ENCODE measurements at regions not wholly inside any gene's neighbourhood (a gene's known extent, or its start where the extent isn't known, plus 50 kb on each side); places are given as distances from the start of the nearest gene placed in this dataset.
"Not testable (repeated sequence)": the region's sequence is repeated elsewhere in the genome, so short reads cannot be mapped to it uniquely, and the experiment has no call there.

GRCh38 chr4:151489462-151490203, 80.7 kb downstream of the FHIP1A start:
- Histone ChIP-seq H3K9me3 (no peaks in the 10 kb centered on the region), H3K36me3 (no peaks in the 10 kb centered on the region), H3K27ac (no peak overlapping the region), H3K4me1 (no peaks in the 10 kb centered on the region), H3K4me3 (no peak overlapping the region), H3K27me3 (no peaks in the 10 kb centered on the region)
- intact Hi-C loops (cut with DNase I), result no loop called here
- peak; percentile 64 for DNase-seq
- ATAC-seq, result peak; percentile 95
- no peak for TF ChIP-seq CTCF (IDR thresholded peaks at IDR 0.05)

- ATAC-seq; DNase-seq; intact Hi-C loops (cut with DNase I): not testable (repeated sequence)
Measured at GRCh38 chr4:151495612-151496011, 86.6 kb downstream of the FHIP1A start.

GRCh38 chr4:151511548-151511947, 102.6 kb downstream of the FHIP1A start:
- H3K4me1 ChIP-seq; H3K27me3 ChIP-seq; H3K4me3 ChIP-seq; H3K9me3 ChIP-seq; H3K36me3 ChIP-seq; H3K27ac ChIP-seq; DNase-seq; ATAC-seq; intact Hi-C loops (cut with DNase I): not testable (repeated sequence)

More at GRCh38 chr4:151495612-151496011, 86.6 kb downstream of the FHIP1A start:
- not testable (repeated sequence) for H3K9me3 ChIP-seq, H3K4me3 ChIP-seq, H3K36me3 ChIP-seq, H3K4me1 ChIP-seq, H3K27ac ChIP-seq, H3K27me3 ChIP-seq

GRCh38 chr4:151517896-151518295, 108.9 kb downstream of the FHIP1A start:
- intact Hi-C loops (cut with DNase I), result no loop called here
- H3K4me1 ChIP-seq, result no peaks in the 10 kb centered on the region
- H3K27me3 ChIP-seq, result no peaks in the 10 kb centered on the region
- H3K4me3 ChIP-seq, result no peak overlapping the region
- no peak for TF ChIP-seq CTCF (IDR thresholded peaks at IDR 0.05)
- ATAC-seq (no peak), DNase-seq (no peak)
- no peaks in the 10 kb centered on the region for H3K9me3 ChIP-seq
- no peaks in the 10 kb centered on the region for H3K36me3 ChIP-seq
- H3K27ac ChIP-seq, result no peak overlapping the region

GRCh38 chr4:151518359-151518758, 109.4 kb downstream of the FHIP1A start:
- ATAC-seq, result no peak
- no peak for TF ChIP-seq CTCF (IDR thresholded peaks at IDR 0.05)

GRCh38 chr4:151519728-151520415, 110.9 kb downstream of the FHIP1A start:
- Histone ChIP-seq H3K4me3 (no peak overlapping the region), H3K27ac (no peak overlapping the region), H3K27me3 (no peaks in the 10 kb centered on the region), H3K4me1 (no peaks in the 10 kb centered on the region), H3K36me3 (no peaks in the 10 kb centered on the region), H3K9me3 (no peaks in the 10 kb centered on the region)
- intact Hi-C loops (cut with DNase I), result no loop called here
- TF ChIP-seq CTCF (IDR thresholded peaks at IDR 0.05), result no peak
- DNase-seq, result no peak
- no peak for ATAC-seq

More at GRCh38 chr4:151518359-151518758, 109.4 kb downstream of the FHIP1A start:
- intact Hi-C loops (cut with DNase I), result no loop called here
- Histone ChIP-seq H3K27me3 (no peaks in the 10 kb centered on the region), H3K36me3 (no peaks in the 10 kb centered on the region), H3K4me1 (no peaks in the 10 kb centered on the region), H3K27ac (no peak overlapping the region), H3K4me3 (no peak overlapping the region), H3K9me3 (no peaks in the 10 kb centered on the region)
- no peak for DNase-seq
